ENCODE measurements at regions not wholly inside any gene's neighbourhood (a gene's known extent, or its start where the extent isn't known, plus 50 kb on each side); places are given as distances from the start of the nearest gene placed in this dataset.
A peak's percentile ranks its signal among the peaks of the same experiment; 100 is the strongest.

DNA sequence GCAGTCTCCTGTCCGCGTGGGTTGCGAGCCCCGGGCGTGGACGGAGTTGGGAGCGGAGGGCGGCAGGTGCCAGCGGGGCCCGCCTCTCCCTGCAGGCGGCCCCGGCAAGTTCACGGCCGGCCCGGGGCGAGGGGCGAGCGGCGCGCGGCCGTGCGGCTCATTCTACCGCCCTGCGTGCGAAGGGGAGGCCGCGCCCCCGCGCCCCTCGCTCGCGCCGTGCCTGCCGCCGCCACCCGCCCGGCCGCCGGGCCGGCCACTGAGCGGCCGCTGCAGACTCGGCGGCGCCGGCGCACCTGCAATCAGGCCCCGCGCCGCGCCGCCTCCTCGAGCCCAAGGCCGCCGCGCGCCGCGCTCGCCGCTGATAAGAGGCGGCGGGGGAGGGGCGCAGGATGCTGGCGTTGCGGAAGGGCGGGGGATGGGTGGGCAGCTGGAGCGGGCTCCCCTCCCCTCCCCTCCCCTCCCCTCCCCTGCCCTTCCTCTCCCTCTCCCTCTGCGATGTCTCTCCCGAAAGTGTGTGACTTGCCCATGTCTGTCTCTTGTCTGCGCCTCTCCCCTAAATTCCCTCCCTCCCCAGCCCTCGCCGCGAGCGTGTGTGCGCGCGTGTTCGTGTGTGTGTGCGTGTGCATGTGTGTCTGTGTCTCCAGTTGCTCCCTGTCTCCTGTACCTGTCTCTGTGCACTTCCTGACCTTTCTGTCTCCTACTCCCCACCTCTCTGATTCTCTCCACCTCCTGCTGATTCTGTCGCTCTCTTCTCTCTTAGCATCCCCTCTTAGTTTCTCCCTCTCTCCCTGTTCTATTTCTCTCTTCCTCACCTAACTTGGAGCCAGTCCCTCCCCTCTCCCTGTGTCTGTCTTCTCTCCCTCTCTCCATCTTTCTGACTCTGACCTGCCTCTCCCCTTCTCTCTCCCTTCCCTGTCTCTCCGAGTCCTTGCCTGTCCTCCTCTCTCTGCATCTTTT, 768.1 kb upstream of the TBX3 start:
- DNase-seq = peak; percentile 10
- Mint-ChIP-seq H3K4me1 (peaks cover 2% of the 10 kb centered on the region), H3K27ac (no peak overlapping the region), H3K4me3 (peak overlapping the region; percentile 29), H3K27me3 (peaks cover 39% of the 10 kb centered on the region), H3K36me3 (no peaks in the 10 kb centered on the region), H3K9me3 (no peaks in the 10 kb centered on the region)

DNA sequence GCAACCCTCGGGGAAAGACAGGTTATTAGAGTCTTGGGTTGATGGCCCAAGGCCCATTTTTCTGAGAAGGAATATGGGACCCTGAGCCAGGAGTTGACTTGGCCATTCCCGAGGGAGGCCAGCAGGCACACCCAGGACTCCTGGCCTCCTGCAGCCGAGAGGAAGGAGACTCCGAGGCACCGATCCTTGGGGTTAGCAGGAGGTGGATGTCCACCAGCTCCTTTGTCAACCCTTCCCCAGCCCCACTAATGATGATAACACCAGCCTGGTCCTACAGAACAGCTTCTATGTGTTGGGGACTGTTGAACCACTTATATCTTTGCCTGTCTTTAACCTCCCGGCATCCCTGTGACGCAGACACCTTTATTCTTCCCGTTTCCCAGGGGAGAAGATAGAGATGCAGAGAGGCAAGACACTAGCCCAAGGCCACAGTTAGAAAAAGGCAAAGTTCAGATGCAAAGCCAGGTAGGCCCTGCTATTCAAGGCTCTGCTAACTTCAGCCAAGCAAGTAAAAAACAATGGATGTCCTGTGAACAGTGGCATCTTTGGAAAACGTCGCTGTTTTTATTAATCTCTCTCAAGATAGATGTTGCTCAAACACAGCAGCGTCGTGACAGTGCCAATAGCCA, 767.3 kb upstream of the TBX3 start:
- Mint-ChIP-seq H3K4me1 (peaks cover 2% of the 10 kb centered on the region), H3K9me3 (no peaks in the 10 kb centered on the region), H3K36me3 (no peaks in the 10 kb centered on the region), H3K27me3 (peaks cover 39% of the 10 kb centered on the region), H3K4me3 (peak overlapping the region; percentile 29), H3K27ac (no peak overlapping the region)
- no peak for DNase-seq

GRCh38 chr12:115450710-115451109, 766.7 kb upstream of the TBX3 start:
- Mint-ChIP-seq H3K4me1 (peaks cover 2% of the 10 kb centered on the region), H3K9me3 (no peaks in the 10 kb centered on the region), H3K36me3 (no peaks in the 10 kb centered on the region), H3K4me3 (no peak overlapping the region), H3K27ac (no peak overlapping the region), H3K27me3 (peaks cover 39% of the 10 kb centered on the region)
- DNase-seq = no peak

GRCh38 chr12:115450017-115450416, 766.0 kb upstream of the TBX3 start:
- Mint-ChIP-seq H3K27me3 (peaks cover 39% of the 10 kb centered on the region), H3K36me3 (no peaks in the 10 kb centered on the region), H3K9me3 (no peaks in the 10 kb centered on the region), H3K4me3 (no peak overlapping the region), H3K4me1 (peaks cover 2% of the 10 kb centered on the region), H3K27ac (no peak overlapping the region)
- DNase-seq = no peak

DNA sequence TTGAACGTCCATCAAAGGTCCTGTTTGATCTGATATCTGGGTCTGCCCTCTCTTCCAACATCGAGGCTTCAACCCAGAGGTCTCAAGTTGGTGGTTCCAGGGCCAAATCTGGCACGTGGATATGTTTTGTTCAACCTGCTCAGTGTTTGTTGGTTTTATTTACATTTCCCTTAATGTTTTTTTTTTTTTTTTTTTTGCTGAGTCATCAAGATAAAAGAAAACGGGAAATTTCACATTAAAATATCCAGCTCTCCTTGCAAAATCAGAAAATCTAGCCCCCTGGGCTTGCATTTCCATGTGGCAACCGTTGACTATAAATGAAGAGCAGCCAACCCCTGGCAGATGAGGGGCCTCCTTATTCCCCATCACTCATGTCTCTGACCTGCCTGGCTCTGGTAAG, 765.6 kb upstream of the TBX3 start:
- H3K9me3 Mint-ChIP-seq = no peaks in the 10 kb centered on the region
- DNase-seq = no peak
- no peak overlapping the region for H3K27ac Mint-ChIP-seq
- peaks cover 2% of the 10 kb centered on the region for H3K4me1 Mint-ChIP-seq
- H3K27me3 Mint-ChIP-seq = peaks cover 39% of the 10 kb centered on the region
- H3K36me3 Mint-ChIP-seq = no peaks in the 10 kb centered on the region
- no peak overlapping the region for H3K4me3 Mint-ChIP-seq

GRCh38 chr12:115444346-115444745, 760.4 kb upstream of the TBX3 start:
- Mint-ChIP-seq H3K4me3 (no peak overlapping the region), H3K9me3 (no peaks in the 10 kb centered on the region), H3K27ac (no peak overlapping the region), H3K27me3 (no peaks in the 10 kb centered on the region), H3K36me3 (no peaks in the 10 kb centered on the region), H3K4me1 (no peaks in the 10 kb centered on the region)
- DNase-seq = no peak

GRCh38 chr12:115443351-115443938, 759.5 kb upstream of the TBX3 start:
- Mint-ChIP-seq H3K4me1 (no peaks in the 10 kb centered on the region), H3K4me3 (no peak overlapping the region), H3K27me3 (no peaks in the 10 kb centered on the region), H3K36me3 (no peaks in the 10 kb centered on the region), H3K9me3 (no peaks in the 10 kb centered on the region), H3K27ac (no peak overlapping the region)
- no peak for DNase-seq

- no peaks in the 10 kb centered on the region for H3K9me3 Mint-ChIP-seq
- no peaks in the 10 kb centered on the region for H3K36me3 Mint-ChIP-seq
- H3K4me1 Mint-ChIP-seq = no peaks in the 10 kb centered on the region
- H3K4me3 Mint-ChIP-seq = no peak overlapping the region
- H3K27me3 Mint-ChIP-seq = no peaks in the 10 kb centered on the region
- no peak overlapping the region for H3K27ac Mint-ChIP-seq
- no peak for DNase-seq
These were observed 756.5 kb upstream of the TBX3 start for GRCh38 chr12:115440438-115440837.

- Mint-ChIP-seq H3K27ac (no peak overlapping the region), H3K36me3 (no peaks in the 10 kb centered on the region), H3K4me1 (no peaks in the 10 kb centered on the region), H3K4me3 (no peak overlapping the region), H3K9me3 (no peaks in the 10 kb centered on the region), H3K27me3 (no peaks in the 10 kb centered on the region)
- no peak for DNase-seq
These were observed 755.1 kb upstream of the TBX3 start for GRCh38 chr12:115439008-115439601.

DNA sequence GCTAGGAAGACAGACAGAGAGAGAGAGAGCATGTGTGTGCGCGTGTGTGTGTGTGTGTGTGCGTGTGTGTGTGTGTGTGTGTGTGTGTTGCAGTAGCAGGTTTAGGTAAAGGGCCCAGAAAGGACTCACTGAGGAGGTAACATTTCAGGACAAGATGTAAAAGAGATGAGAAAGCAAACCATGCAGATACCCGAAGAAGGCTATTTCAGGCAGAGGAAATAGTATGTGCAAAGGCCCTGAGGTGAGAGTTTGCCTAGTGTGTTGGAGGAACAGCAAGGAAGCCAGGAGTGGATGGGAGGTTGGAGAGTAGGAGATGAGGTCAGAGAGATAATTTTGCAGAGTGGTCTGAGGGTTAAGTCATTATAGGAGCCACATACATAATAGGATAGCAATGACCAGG, 754.3 kb upstream of the TBX3 start:
- Mint-ChIP-seq H3K27ac (no peak overlapping the region), H3K36me3 (no peaks in the 10 kb centered on the region), H3K9me3 (no peaks in the 10 kb centered on the region), H3K4me1 (no peaks in the 10 kb centered on the region), H3K4me3 (no peak overlapping the region), H3K27me3 (no peaks in the 10 kb centered on the region)
- DNase-seq = no peak

- H3K27me3 Mint-ChIP-seq = no peaks in the 10 kb centered on the region
- DNase-seq = no peak
- no peak overlapping the region for H3K27ac Mint-ChIP-seq
- no peak overlapping the region for H3K4me3 Mint-ChIP-seq
- no peaks in the 10 kb centered on the region for H3K36me3 Mint-ChIP-seq
- no peaks in the 10 kb centered on the region for H3K9me3 Mint-ChIP-seq
- no peaks in the 10 kb centered on the region for H3K4me1 Mint-ChIP-seq
These were observed 753.1 kb upstream of the TBX3 start for GRCh38 chr12:115437061-115437567.

- H3K36me3 Mint-ChIP-seq = no peaks in the 10 kb centered on the region
- H3K27me3 Mint-ChIP-seq = no peaks in the 10 kb centered on the region
- H3K27ac Mint-ChIP-seq = no peak overlapping the region
- H3K9me3 Mint-ChIP-seq = no peaks in the 10 kb centered on the region
- no peak for DNase-seq
- H3K4me3 Mint-ChIP-seq = no peak overlapping the region
- H3K4me1 Mint-ChIP-seq = no peaks in the 10 kb centered on the region
These were observed 749.1 kb upstream of the TBX3 start for GRCh38 chr12:115433014-115433634.

DNA sequence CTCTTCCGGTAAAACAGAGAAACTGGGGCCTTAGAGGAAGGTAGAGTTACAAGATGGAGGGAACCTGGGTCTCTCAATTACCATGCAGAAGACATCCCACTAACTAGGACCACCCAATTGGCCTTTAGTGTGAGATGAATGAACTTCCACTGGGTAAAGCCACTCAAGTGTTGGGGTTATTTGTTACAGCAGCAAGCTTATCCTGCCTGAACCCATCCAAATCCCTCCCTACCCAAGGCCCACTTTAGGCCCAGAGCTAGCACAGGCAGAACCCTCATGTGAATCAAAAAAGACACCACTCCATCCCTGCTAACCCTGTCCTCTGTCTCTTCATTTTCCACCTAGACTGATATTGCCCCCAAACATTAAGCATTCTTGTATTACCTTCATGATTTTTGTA, 746.7 kb upstream of the TBX3 start:
- Mint-ChIP-seq H3K36me3 (no peaks in the 10 kb centered on the region), H3K4me3 (no peak overlapping the region), H3K4me1 (no peaks in the 10 kb centered on the region), H3K27ac (no peak overlapping the region), H3K27me3 (no peaks in the 10 kb centered on the region), H3K9me3 (no peaks in the 10 kb centered on the region)
- DNase-seq = no peak

DNA sequence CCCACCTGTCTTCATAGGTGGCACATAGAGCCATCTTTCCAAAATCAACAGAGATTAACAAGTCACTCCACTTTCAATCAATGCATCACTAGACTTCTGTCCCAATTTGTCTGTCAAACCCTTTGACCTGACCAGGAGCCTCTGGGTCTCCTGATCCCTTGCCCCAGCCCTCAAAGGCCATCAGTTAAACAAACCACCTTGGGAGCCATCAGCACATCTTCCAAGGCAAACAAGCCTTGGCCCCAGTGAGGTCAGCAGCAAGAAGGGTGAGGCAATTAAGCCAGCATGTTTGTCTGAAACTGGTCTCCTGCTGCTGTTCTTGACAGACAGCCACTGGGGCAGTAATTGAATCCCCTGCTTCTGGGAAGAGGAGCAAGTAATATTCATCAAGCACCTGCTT, 742.8 kb upstream of the TBX3 start:
- Mint-ChIP-seq H3K27me3 (no peaks in the 10 kb centered on the region), H3K4me1 (no peaks in the 10 kb centered on the region)

DNA sequence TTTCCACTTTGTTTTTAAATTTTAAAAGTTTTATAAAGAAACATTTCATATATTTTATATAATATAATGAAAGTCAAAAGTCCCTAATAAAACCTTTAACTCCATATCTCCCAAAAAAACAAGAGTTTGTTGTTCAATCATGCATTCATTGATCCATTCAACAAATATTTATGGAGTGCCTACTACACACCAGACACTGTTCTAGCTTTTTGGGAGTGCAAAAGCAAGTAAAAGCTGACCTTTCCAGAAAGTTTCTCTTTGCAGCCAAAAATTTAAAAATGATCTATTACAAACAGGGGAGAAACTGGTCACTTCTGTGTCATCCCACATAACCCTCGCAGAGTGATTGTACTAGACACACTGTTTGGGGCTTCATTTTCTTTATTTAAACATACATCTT, 740.0 kb upstream of the TBX3 start:
- Mint-ChIP-seq H3K36me3 (no peaks in the 10 kb centered on the region), H3K4me1 (no peaks in the 10 kb centered on the region), H3K9me3 (peaks cover 3% of the 10 kb centered on the region), H3K27ac (no peak overlapping the region), H3K27me3 (no peaks in the 10 kb centered on the region), H3K4me3 (no peak overlapping the region)
- no peak for DNase-seq

More for the DNA sequence above, 742.8 kb upstream of the TBX3 start:
- Mint-ChIP-seq H3K27ac (no peak overlapping the region), H3K4me3 (no peak overlapping the region), H3K9me3 (no peaks in the 10 kb centered on the region), H3K36me3 (no peaks in the 10 kb centered on the region)
- no peak for DNase-seq
